Mucosa of gallbladder (tissue), 1 donor: ENCODE measurements at regions not wholly inside any gene's neighbourhood (a gene's known extent, or its start where the extent isn't known, plus 50 kb on each side); places are given as distances from the start of the nearest gene placed in this dataset.
A peak's percentile ranks its signal among the peaks of the same experiment; 100 is the strongest.

Experiments
- DNase-seq: peaks from one replicate; pipeline ENCODE4 v3.0.0-alpha.2; 2020; ENCODE audit warnings: low spot score
- donor health status: DM: no; HTN: no; CAD: no.

GRCh38 chr11:40062616-40063015, 1396.8 kb downstream of the LRRC4C start:
- no peak for DNase-seq

GRCh38 chr11:40061221-40061620, 1398.2 kb downstream of the LRRC4C start:
- DNase-seq = no peak

GRCh38 chr11:40054631-40055030, 1404.8 kb downstream of the LRRC4C start:
- no peak for DNase-seq

GRCh38 chr11:40045312-40045711, 1414.1 kb downstream of the LRRC4C start:
- no peak for DNase-seq

- no peak for DNase-seq
These were observed 1422.4 kb downstream of the LRRC4C start for GRCh38 chr11:40037005-40037404.

- DNase-seq = no peak
These were observed 1427.1 kb downstream of the LRRC4C start for GRCh38 chr11:40032331-40032730.

- no peak for DNase-seq
These were observed 1428.6 kb downstream of the LRRC4C start for GRCh38 chr11:40030867-40031266.

- DNase-seq = no peak
These were observed 1430.1 kb downstream of the LRRC4C start for GRCh38 chr11:40029391-40029790.

- DNase-seq = no peak
These were observed 1431.7 kb downstream of the LRRC4C start for GRCh38 chr11:40027720-40028119.

GRCh38 chr11:40023724-40024123, 1435.7 kb downstream of the LRRC4C start:
- no peak for DNase-seq

GRCh38 chr11:40010011-40010410, 1449.4 kb downstream of the LRRC4C start:
- no peak for DNase-seq

GRCh38 chr11:39992551-39992950, 1466.9 kb downstream of the LRRC4C start:
- DNase-seq = no peak

GRCh38 chr11:39990421-39990831, 1469.0 kb downstream of the LRRC4C start:
- DNase-seq = no peak

GRCh38 chr11:39975091-39975490, 1484.4 kb downstream of the LRRC4C start:
- no peak for DNase-seq

- DNase-seq = no peak
These were observed 1487.0 kb downstream of the LRRC4C start for GRCh38 chr11:39972461-39972860.

- DNase-seq = no peak
These were observed 1487.5 kb downstream of the LRRC4C start for GRCh38 chr11:39971938-39972337.

GRCh38 chr11:39968071-39968470, 1491.4 kb downstream of the LRRC4C start:
- DNase-seq = no peak

- no peak for DNase-seq
These were observed 1493.8 kb downstream of the LRRC4C start for GRCh38 chr11:39965701-39966100.

GRCh38 chr11:39960206-39960605, 1499.2 kb downstream of the LRRC4C start:
- no peak for DNase-seq

- DNase-seq = no peak
These were observed 1526.5 kb downstream of the LRRC4C start for GRCh38 chr11:39932966-39933365.

- DNase-seq = no peak
These were observed 1542.2 kb downstream of the LRRC4C start for GRCh38 chr11:39917256-39917655.

GRCh38 chr11:39910087-39910486, 1549.4 kb downstream of the LRRC4C start:
- no peak for DNase-seq

GRCh38 chr11:39860931-39861330, 1598.5 kb downstream of the LRRC4C start:
- no peak for DNase-seq

GRCh38 chr11:39817241-39817640, 1642.2 kb downstream of the LRRC4C start:
- DNase-seq = peak; percentile 24

GRCh38 chr11:39810358-39810757, 1649.1 kb downstream of the LRRC4C start:
- DNase-seq = no peak
